Parathyroid adenoma (tissue), 2 donors: ENCODE measurements at regions not wholly inside any gene's neighbourhood (a gene's known extent, or its start where the extent isn't known, plus 50 kb on each side); places are given as distances from the start of the nearest gene placed in this dataset.

ENCODE experiments used
- H2AFZ ChIP-seq: fragments of 300-600 bp; sonication (generic); one replicate; pipeline ENCODE4 v1.7.0; 2017; ENCODE audit warnings: antibody characterized with exemption, mild to moderate bottlenecking
- H3K27ac ChIP-seq: fragments of 300-600 bp; sonication (generic); one replicate; pipeline ENCODE4 v1.7.0; 2017
- H3K27me3 ChIP-seq: fragments of 300-600 bp; sonication (generic); one replicate; pipeline ENCODE4 v1.7.0; 2017; ENCODE audit warnings: low read length; ENCODE audit not compliant: control insufficient read depth, insufficient read depth
- H3K36me3 ChIP-seq: fragments of 300-600 bp; sonication (generic); one replicate; pipeline ENCODE4 v1.7.0; 2017; ENCODE audit warnings: low read length; ENCODE audit not compliant: control insufficient read depth, insufficient read depth
- H3K4me1 ChIP-seq: fragments of 300-600 bp; sonication (generic); one replicate; pipeline ENCODE4 v1.7.0; 2017; ENCODE audit warnings: control low read depth
- H3K4me2 ChIP-seq: fragments of 300-600 bp; sonication (generic); one replicate; pipeline ENCODE4 v1.7.0; 2017; ENCODE audit warnings: low read length
- H3K4me3 ChIP-seq: fragments of 300-600 bp; sonication (generic); one replicate; pipeline ENCODE4 v1.7.0; 2017; ENCODE audit warnings: low read depth, low read length
- H3K79me2 ChIP-seq: fragments of 300-600 bp; sonication (generic); one replicate; pipeline ENCODE4 v1.7.0; 2017; ENCODE audit warnings: control low read depth
- H3K9ac ChIP-seq: fragments of 300-600 bp; sonication (generic); one replicate; pipeline ENCODE4 v1.7.0; 2017; ENCODE audit warnings: mild to moderate bottlenecking
- H3K9me3 ChIP-seq: fragments of 300-600 bp; sonication (generic); one replicate; pipeline ENCODE4 v1.7.0; 2017; ENCODE audit warnings: low read length; ENCODE audit not compliant: control insufficient read depth
- TF ChIP-seq, protein P1 (sequence below): fragments of 300-600 bp; sonication (generic); IDR thresholded peaks from one replicate; pipeline ENCODE4 v1.7.0; 2017; ENCODE audit warnings: antibody characterized with exemption, mild to moderate bottlenecking
- donor health status: primary hyperparathyroidism.

- Histone ChIP-seq H3K36me3 (no peaks in the 10 kb centered on the region), H3K27ac (no peak overlapping the region), H3K79me2 (no peaks in the 10 kb centered on the region), H2AFZ (no peak overlapping the region), H3K9me3 (no peaks in the 10 kb centered on the region), H3K4me3 (no peak overlapping the region), H3K9ac (no peak overlapping the region), H3K4me2 (no peak overlapping the region), H3K27me3 (no peaks in the 10 kb centered on the region), H3K4me1 (no peaks in the 10 kb centered on the region)
- TF ChIP-seq, protein P1, sequence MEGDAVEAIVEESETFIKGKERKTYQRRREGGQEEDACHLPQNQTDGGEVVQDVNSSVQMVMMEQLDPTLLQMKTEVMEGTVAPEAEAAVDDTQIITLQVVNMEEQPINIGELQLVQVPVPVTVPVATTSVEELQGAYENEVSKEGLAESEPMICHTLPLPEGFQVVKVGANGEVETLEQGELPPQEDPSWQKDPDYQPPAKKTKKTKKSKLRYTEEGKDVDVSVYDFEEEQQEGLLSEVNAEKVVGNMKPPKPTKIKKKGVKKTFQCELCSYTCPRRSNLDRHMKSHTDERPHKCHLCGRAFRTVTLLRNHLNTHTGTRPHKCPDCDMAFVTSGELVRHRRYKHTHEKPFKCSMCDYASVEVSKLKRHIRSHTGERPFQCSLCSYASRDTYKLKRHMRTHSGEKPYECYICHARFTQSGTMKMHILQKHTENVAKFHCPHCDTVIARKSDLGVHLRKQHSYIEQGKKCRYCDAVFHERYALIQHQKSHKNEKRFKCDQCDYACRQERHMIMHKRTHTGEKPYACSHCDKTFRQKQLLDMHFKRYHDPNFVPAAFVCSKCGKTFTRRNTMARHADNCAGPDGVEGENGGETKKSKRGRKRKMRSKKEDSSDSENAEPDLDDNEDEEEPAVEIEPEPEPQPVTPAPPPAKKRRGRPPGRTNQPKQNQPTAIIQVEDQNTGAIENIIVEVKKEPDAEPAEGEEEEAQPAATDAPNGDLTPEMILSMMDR = no peak
Observed at GRCh38 chr6:16846399-16846778, 85.1 kb upstream of the ATXN1 start.

DNA sequence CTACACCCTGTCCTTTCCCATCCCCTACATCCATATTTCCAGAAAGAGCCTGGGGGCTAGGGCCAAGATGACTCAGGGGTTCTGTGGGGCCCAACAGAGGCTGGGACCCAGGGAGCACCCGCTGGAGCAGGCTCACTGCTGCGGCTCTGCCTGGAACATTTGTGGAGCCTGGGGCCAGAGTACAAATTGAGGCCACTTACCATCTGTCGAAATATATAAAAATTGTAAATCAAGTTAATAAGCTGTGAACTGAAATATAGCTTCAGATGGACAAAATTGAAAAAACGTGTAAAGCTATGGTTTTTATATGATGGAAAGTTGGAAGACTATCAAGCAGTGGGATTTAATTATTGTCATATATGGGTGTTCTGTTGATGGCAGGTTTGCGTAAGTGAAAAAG, 82.9 kb upstream of the ATXN1 start:
- H3K4me2 ChIP-seq = no peak overlapping the region

GRCh38 chr6:16842676-16843075, 81.4 kb upstream of the ATXN1 start:
- Histone ChIP-seq H2AFZ (no peak overlapping the region), H3K9ac (no peak overlapping the region), H3K27ac (no peak overlapping the region), H3K4me1 (no peaks in the 10 kb centered on the region), H3K4me3 (no peak overlapping the region), H3K4me2 (no peak overlapping the region), H3K27me3 (no peaks in the 10 kb centered on the region), H3K9me3 (no peaks in the 10 kb centered on the region), H3K79me2 (no peaks in the 10 kb centered on the region), H3K36me3 (no peaks in the 10 kb centered on the region)
- TF ChIP-seq, protein P1 = no peak

More for the DNA sequence above, 82.9 kb upstream of the ATXN1 start:
- no peaks in the 10 kb centered on the region for H3K4me1 ChIP-seq
- H2AFZ ChIP-seq = no peak overlapping the region
- TF ChIP-seq, protein P1 = no peak
- H3K9me3 ChIP-seq = no peaks in the 10 kb centered on the region
- H3K9ac ChIP-seq = no peak overlapping the region
- no peaks in the 10 kb centered on the region for H3K36me3 ChIP-seq
- H3K27ac ChIP-seq = no peak overlapping the region
- no peaks in the 10 kb centered on the region for H3K79me2 ChIP-seq
- H3K4me3 ChIP-seq = no peak overlapping the region
- H3K27me3 ChIP-seq = no peaks in the 10 kb centered on the region

GRCh38 chr6:16841241-16841640, 80.0 kb upstream of the ATXN1 start:
- H3K4me2 ChIP-seq = no peak overlapping the region
- no peak overlapping the region for H3K9ac ChIP-seq
- no peaks in the 10 kb centered on the region for H3K9me3 ChIP-seq
- no peak overlapping the region for H3K27ac ChIP-seq
- H2AFZ ChIP-seq = no peak overlapping the region
- TF ChIP-seq, protein P1 = no peak
- H3K27me3 ChIP-seq = no peaks in the 10 kb centered on the region
- no peaks in the 10 kb centered on the region for H3K4me1 ChIP-seq
- H3K36me3 ChIP-seq = no peaks in the 10 kb centered on the region
- H3K4me3 ChIP-seq = no peak overlapping the region
- no peaks in the 10 kb centered on the region for H3K79me2 ChIP-seq

- no peaks in the 10 kb centered on the region for H3K4me1 ChIP-seq
Observed at GRCh38 chr6:16840725-16841124, 79.5 kb upstream of the ATXN1 start.

More at GRCh38 chr6:16840725-16841124, 79.5 kb upstream of the ATXN1 start:
- TF ChIP-seq, protein P1 = no peak
- H3K9me3 ChIP-seq = no peaks in the 10 kb centered on the region
- H3K4me3 ChIP-seq = no peak overlapping the region
- H3K79me2 ChIP-seq = no peaks in the 10 kb centered on the region
- H3K27ac ChIP-seq = no peak overlapping the region
- no peak overlapping the region for H3K9ac ChIP-seq
- H2AFZ ChIP-seq = no peak overlapping the region
- no peaks in the 10 kb centered on the region for H3K27me3 ChIP-seq
- no peaks in the 10 kb centered on the region for H3K36me3 ChIP-seq
- no peak overlapping the region for H3K4me2 ChIP-seq
